Hepatocyte (in vitro differentiated cells): ENCODE measurements at regions not wholly inside any gene's neighbourhood (a gene's known extent, or its start where the extent isn't known, plus 50 kb on each side); places are given as distances from the start of the nearest gene placed in this dataset.

Experiments used
- CTCF ChIP-seq: fragments of 200-600 bp; sonication (generic); IDR thresholded peaks from 2 replicates; pipeline ENCODE4 v1.5.1; 2016; ENCODE audit warnings: antibody characterized with exemption, mild to moderate bottlenecking; ENCODE audit not compliant: poor library complexity
- EZH2 ChIP-seq: fragments of 200-600 bp; sonication (generic); IDR thresholded peaks from 2 replicates; pipeline ENCODE4 v1.6.1; 2016; ENCODE audit warnings: antibody characterized with exemption, mild to moderate bottlenecking, borderline replicate concordance
- EZH2phosphoT487 ChIP-seq: fragments of 200-600 bp; sonication (generic); IDR thresholded peaks from one replicate; pipeline ENCODE4 v1.6.1; 2018; ENCODE audit warnings: antibody characterized with exemption, mild to moderate bottlenecking, low read depth, moderate library complexity; ENCODE audit not compliant: unreplicated experiment, severe bottlenecking

DNA sequence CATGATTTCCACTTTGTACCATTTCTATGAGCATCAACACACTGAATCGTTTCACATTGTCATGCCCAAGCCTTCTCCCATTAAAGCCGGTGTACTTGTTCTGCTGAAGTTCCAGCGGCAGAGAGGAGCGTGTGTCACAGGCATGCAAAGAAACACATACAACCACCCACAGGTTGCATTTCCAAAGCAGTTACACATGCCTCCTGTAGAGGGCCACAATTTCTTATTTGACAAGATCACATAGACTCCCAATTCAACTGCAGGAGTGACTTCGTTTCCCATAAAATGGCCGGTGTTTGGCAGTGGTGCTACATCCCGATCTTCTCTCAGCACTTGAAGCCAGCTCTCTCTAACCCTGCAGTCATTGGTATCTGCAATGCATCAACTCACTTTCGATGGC is 992.6 kb downstream of the NLGN4X start:
- TF ChIP-seq CTCF (no peak), EZH2phosphoT487 (no peak), EZH2 (no peak)
